Activated naive CD4-positive, alpha-beta T cell treated with anti-CD3 and anti-CD28 coated beads for 36 hours (primary cell): ENCODE measurements at regions not wholly inside any gene's neighbourhood (a gene's known extent, or its start where the extent isn't known, plus 50 kb on each side); places are given as distances from the start of the nearest gene placed in this dataset.

Source experiments
- CTCF ChIA-PET: fragments of 350-600 bp; sonication (Branson Sonifier 250); formaldehyde crosslinking; loops from one replicate; lab custom pipeline; 2021; ENCODE audit warnings: antibody characterized with exemption; lab: Charles Lee
- DNase-seq: peaks from one replicate; pipeline ENCODE4 v3.0.0-alpha.2; 2020
- H3K27ac Mint-ChIP-seq: one replicate; pipeline ENCODE4 v1.8.0; 2021; ENCODE audit warnings: mild to moderate bottlenecking, mixed read lengths
- H3K27me3 Mint-ChIP-seq: one replicate; pipeline ENCODE4 v1.8.0; 2021; ENCODE audit warnings: low read depth, mixed read lengths
- H3K36me3 Mint-ChIP-seq: one replicate; pipeline ENCODE4 v1.8.0; 2021; ENCODE audit warnings: low read depth, mixed read lengths
- H3K4me1 Mint-ChIP-seq: one replicate; pipeline ENCODE4 v1.8.0; 2021; ENCODE audit warnings: low read depth, mixed read lengths
- H3K4me3 Mint-ChIP-seq: one replicate; pipeline ENCODE4 v1.8.0; 2021; ENCODE audit warnings: mild to moderate bottlenecking, moderate library complexity, mixed read lengths
- H3K9me3 Mint-ChIP-seq: one replicate; pipeline ENCODE4 v1.8.0; 2021; ENCODE audit warnings: mixed read lengths
- intact Hi-C: fragments of 100-400 bp; cut with micrococcal nuclease; formaldehyde crosslinking; loops from one replicate; pipeline ENCODE4 v1.15.1; 2023

DNA sequence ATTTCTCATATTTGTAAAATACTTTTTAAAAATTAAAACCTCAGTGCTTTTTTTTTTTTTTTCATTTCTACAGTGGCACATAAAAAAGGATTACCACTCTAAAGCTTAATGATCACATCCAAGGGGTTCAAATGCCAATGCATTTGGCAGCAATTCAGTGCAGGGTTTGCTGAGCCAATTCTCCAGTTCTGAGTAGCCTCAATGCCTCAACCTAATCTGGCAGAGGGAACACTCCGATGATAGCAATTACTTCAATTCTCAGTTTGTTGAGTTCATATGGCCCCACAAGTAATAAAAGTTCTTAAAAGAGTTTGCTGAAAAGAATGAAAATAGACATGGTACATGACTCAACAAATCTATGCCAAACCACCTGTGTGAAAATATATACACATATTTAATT lies 79.3 kb upstream of the RBMS3 start:
- H3K27ac Mint-ChIP-seq = no peak overlapping the region
- no peak overlapping the region for H3K4me3 Mint-ChIP-seq
- CTCF ChIA-PET = no interaction called here
- intact Hi-C loops = no loop called here
- peaks cover 4% of the 10 kb centered on the region for H3K27me3 Mint-ChIP-seq
- DNase-seq = no peak
- H3K9me3 Mint-ChIP-seq = no peaks in the 10 kb centered on the region
- H3K4me1 Mint-ChIP-seq = no peaks in the 10 kb centered on the region
- H3K36me3 Mint-ChIP-seq = no peaks in the 10 kb centered on the region

DNA sequence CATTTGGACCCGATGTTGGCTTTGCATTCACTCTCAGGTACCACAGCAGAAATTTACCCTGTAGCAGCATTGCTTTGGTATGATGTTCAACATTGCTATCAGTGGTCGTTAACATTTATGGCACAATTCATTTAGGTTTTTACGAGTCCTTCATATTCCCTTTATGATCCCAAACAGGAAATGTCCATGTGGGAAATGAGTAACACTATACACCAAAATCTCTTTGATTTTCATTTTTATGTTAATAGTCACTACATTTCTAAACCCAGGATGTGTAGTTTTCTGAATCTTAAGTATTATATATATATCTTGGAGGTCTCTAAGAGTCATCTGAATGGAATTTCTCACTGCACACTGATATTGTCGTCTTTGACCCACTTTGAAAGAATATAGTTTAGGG lies 78.5 kb upstream of the RBMS3 start:
- DNase-seq = no peak
- Mint-ChIP-seq H3K27ac (no peak overlapping the region), H3K27me3 (peaks cover 4% of the 10 kb centered on the region), H3K36me3 (no peaks in the 10 kb centered on the region), H3K4me3 (no peak overlapping the region), H3K4me1 (no peaks in the 10 kb centered on the region), H3K9me3 (no peaks in the 10 kb centered on the region)
- CTCF ChIA-PET = no interaction called here
- intact Hi-C loops = no loop called here

DNA sequence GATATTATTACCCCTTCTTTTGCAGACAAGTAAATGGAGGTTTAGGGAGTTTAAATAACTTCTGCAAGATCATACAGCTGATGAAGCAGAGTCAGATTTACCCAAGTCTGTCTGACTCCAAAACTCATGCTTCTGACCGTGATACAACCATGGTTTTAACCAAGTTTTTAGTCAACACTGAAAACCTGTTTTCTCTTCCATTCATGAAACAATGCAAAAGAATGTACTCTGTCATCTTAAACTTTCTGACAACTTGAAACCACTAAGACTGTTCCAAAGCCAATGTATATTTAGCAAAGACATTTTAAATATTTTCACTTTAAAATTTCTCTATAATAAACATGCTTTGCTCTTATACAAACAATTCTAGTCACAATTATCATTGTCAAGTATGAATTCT lies 77.0 kb upstream of the RBMS3 start:
- H3K27ac Mint-ChIP-seq = no peak overlapping the region
- CTCF ChIA-PET = no interaction called here
- no peak overlapping the region for H3K4me3 Mint-ChIP-seq
- H3K36me3 Mint-ChIP-seq = no peaks in the 10 kb centered on the region
- no peaks in the 10 kb centered on the region for H3K9me3 Mint-ChIP-seq
- no peaks in the 10 kb centered on the region for H3K4me1 Mint-ChIP-seq
- intact Hi-C loops = no loop called here
- peaks cover 4% of the 10 kb centered on the region for H3K27me3 Mint-ChIP-seq
- DNase-seq = no peak

DNA sequence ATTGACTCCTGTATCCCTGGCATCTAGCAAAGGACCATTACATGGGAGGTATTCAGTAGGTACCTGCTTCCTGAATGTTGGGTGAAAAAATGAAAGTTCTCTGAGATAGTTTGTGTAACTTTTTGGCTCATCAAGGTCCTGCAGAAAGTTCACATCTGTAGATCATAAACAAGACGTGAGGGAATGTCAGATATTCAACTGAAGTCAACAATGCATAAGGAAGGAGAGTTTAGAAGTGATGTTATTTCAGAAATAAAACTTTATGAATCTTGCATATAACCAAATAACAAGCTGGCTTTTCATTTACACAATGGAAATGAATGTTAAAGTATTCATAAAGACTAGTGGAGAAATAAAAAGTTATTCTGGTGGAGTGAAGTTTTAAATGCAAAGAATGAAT lies 73.4 kb upstream of the RBMS3 start:
- CTCF ChIA-PET = no interaction called here
- no peak for DNase-seq
- intact Hi-C loops = no loop called here
- Mint-ChIP-seq H3K27me3 (peaks cover 11% of the 10 kb centered on the region), H3K27ac (no peak overlapping the region), H3K36me3 (no peaks in the 10 kb centered on the region), H3K4me1 (no peaks in the 10 kb centered on the region), H3K9me3 (peaks cover 2% of the 10 kb centered on the region), H3K4me3 (no peak overlapping the region)

DNA sequence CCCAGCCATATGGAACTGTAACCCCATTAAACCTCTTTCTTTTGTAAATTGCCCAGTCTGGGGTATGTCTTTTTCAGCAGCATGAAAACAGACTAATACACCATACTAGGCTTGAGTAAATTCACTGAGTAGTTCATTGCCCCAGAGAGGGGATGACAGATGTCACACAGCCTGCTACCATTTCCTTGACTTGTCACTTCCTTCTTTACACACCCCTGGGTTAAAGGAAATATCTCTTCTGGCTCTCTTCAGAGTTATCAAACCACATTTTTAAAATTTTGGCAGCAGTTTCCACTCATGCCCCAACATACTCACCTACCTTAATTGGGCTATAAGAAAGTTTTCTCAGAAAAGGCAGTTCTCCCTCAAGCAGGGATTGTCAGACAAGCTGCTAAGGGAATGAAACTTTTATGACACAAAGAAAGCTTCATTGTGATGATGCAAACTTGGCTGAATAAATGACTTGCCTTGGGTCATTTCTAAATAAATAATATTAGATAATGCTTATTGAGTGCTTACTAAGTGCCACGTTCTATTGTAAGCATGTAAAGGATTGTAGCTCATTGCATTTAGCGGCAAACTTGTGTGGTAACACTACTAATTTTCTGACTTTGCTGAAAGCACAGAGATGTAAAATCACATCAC lies 68.0 kb upstream of the RBMS3 start:
- H3K27ac Mint-ChIP-seq = no peak overlapping the region

DNA sequence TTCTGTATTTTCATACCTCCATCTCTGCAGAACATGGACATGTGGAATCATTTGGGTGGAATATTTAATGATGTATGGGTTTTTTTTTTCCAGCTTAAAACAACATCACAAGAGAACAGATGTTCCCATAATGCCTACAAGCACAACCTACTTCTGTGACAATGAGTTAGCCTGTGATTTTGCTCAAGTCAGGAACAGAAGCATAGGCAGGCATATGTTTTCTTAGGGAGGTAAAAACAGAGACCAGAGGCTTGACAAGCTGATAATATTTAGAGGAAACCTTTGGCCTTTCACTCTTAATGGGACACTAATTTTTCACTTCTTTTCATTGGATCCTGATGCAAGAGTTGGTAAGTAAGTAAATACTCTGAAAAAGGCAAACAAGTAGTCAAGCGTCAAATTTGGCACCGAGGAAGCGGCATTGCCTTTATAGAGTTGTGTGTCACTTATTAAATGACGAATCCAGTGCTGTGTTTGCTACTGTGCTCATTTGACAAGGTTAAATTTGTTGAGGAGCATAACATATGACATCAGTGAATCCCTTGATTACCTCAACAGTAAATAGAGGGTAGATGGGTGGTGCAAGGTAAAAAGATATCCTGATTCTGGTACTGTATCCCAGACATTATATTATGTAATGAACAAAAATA lies 66.7 kb upstream of the RBMS3 start:
- CTCF ChIA-PET = no interaction called here
- DNase-seq = no peak
- intact Hi-C loops = no loop called here
- no peak overlapping the region for H3K27ac Mint-ChIP-seq
- H3K4me3 Mint-ChIP-seq = no peak overlapping the region
- H3K36me3 Mint-ChIP-seq = no peaks in the 10 kb centered on the region
- H3K27me3 Mint-ChIP-seq = peaks cover 7% of the 10 kb centered on the region
- no peaks in the 10 kb centered on the region for H3K4me1 Mint-ChIP-seq
- H3K9me3 Mint-ChIP-seq = peaks cover 2% of the 10 kb centered on the region

More for the DNA sequence above, 68.0 kb upstream of the RBMS3 start:
- no peaks in the 10 kb centered on the region for H3K36me3 Mint-ChIP-seq
- H3K9me3 Mint-ChIP-seq = peaks cover 2% of the 10 kb centered on the region
- no peak for DNase-seq
- CTCF ChIA-PET = no interaction called here
- H3K4me3 Mint-ChIP-seq = no peak overlapping the region
- H3K4me1 Mint-ChIP-seq = no peaks in the 10 kb centered on the region
- peaks cover 7% of the 10 kb centered on the region for H3K27me3 Mint-ChIP-seq
- intact Hi-C loops = no loop called here

DNA sequence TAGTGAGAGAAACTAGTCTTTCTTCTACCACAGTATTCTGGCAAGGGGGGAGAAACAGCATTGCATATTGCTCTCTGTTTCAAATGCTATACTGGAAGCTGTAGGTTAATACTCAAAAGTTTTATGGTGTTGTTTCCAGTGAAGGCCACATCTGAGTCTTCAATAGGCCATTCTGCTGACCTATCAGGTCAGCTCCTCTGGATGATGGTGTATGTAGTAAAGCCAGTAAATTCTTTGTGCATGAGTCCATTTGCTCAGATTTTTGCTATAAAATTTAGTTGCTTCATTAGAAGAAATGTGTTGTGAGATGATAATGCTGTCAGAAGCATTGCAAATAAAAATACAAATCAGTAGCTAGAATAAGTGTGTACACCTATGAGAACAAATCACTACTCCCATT lies 64.9 kb upstream of the RBMS3 start:
- H3K36me3 Mint-ChIP-seq = no peaks in the 10 kb centered on the region
- H3K27ac Mint-ChIP-seq = no peak overlapping the region
- DNase-seq = no peak
- intact Hi-C loops = no loop called here
- H3K9me3 Mint-ChIP-seq = peaks cover 2% of the 10 kb centered on the region
- H3K4me1 Mint-ChIP-seq = no peaks in the 10 kb centered on the region
- H3K4me3 Mint-ChIP-seq = no peak overlapping the region
- H3K27me3 Mint-ChIP-seq = peaks cover 7% of the 10 kb centered on the region
- CTCF ChIA-PET = no interaction called here

DNA sequence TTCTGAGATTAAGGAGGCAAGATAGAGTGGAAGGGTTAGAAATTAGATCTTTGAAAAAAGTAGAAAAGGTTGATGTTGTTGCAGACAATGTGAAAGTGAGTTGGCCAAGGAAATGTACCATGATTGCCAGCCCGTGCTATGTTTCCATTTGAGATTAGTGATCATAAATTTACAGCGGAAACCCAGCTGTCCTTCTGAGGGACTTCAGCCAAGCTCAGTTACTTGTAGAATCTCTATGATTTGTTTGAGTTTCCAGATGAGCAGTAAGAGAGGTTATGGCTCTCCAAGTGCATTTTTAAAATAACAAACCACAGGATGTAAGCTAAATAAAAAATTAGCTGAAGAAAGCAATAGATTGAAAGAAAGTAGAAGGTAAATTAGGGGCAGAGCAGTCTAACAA lies 54.2 kb upstream of the RBMS3 start:
- DNase-seq = no peak
- no peaks in the 10 kb centered on the region for H3K27me3 Mint-ChIP-seq
- H3K36me3 Mint-ChIP-seq = no peaks in the 10 kb centered on the region
- H3K4me3 Mint-ChIP-seq = no peak overlapping the region
- CTCF ChIA-PET = no interaction called here
- intact Hi-C loops = no loop called here
- no peak overlapping the region for H3K27ac Mint-ChIP-seq
- no peaks in the 10 kb centered on the region for H3K9me3 Mint-ChIP-seq
- no peaks in the 10 kb centered on the region for H3K4me1 Mint-ChIP-seq

DNA sequence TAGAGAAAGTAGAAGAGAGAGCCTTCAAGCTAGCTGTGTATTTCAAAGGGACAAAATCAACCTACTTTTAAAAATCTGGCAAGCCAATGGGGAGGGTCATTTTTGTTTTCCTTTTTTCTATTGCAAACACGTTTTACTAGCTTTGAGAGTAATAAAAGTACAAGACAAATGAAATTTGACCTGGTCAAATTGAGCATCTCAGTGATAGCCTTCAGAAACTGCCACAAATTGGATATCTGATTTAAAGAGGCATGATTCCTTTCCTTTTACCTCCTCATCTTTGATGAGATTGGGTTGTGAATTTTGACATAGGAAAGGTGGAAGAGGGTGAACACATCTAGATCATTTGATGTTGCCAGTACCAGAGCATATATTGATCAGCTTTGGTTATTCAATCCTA lies 53.6 kb upstream of the RBMS3 start:
- no peaks in the 10 kb centered on the region for H3K36me3 Mint-ChIP-seq
- no peak overlapping the region for H3K27ac Mint-ChIP-seq
- no peak for DNase-seq
- no peak overlapping the region for H3K4me3 Mint-ChIP-seq
- H3K4me1 Mint-ChIP-seq = no peaks in the 10 kb centered on the region
- intact Hi-C loops = no loop called here
- no peaks in the 10 kb centered on the region for H3K27me3 Mint-ChIP-seq
- CTCF ChIA-PET = no interaction called here
- no peaks in the 10 kb centered on the region for H3K9me3 Mint-ChIP-seq
